ENCODE measurements at regions not wholly inside any gene's neighbourhood (a gene's known extent, or its start where the extent isn't known, plus 50 kb on each side); places are given as distances from the start of the nearest gene placed in this dataset.

GRCh38 chr18:22115573-22115972 lies 53.8 kb upstream of the GATA6 start:
- no peak for TF ChIP-seq CTCF (IDR thresholded peaks at IDR 0.05; ENCODE audit: low read depth, low read length, missing control alignments)

More at GRCh38 chr18:22115573-22115972, 53.8 kb upstream of the GATA6 start:
- no peak overlapping the region for H3K4me3 ChIP-seq (ENCODE audit: low read depth, low read length)
- no peak for DNase-seq (ENCODE audit: low read depth)
- in situ Hi-C loops (cut with HindIII; ENCODE audit: low sequenced_read_pairs), result no loop called here

Data from astrocyte of the cerebellum (primary cell).